SK-N-SH (cell line): ENCODE measurements at regions not wholly inside any gene's neighbourhood (a gene's known extent, or its start where the extent isn't known, plus 50 kb on each side); places are given as distances from the start of the nearest gene placed in this dataset.

Source experiments
- CTCF ChIA-PET: fragments of 300-600, 350-600 bp; formaldehyde crosslinking; extraction: SDS; loops from one replicate; lab custom pipeline; 2021; lab: Yijun Ruan, JAX
- POLR2A ChIA-PET: fragments of 350-600 bp; sonication (Branson Sonifier 250); formaldehyde crosslinking; extraction: SDS; loops from one replicate; lab custom pipeline; 2020; ENCODE audit warnings: antibody characterized with exemption, inconsistent platforms; lab: Yijun Ruan, JAX
- DNase-seq: peaks from one replicate; pipeline ENCODE4 v3.0.0; 2012
- H2AFZ ChIP-seq: fragments of 200-600 bp; sonication (generic); 2 replicates; pipeline ENCODE4 v1.8.1; 2016; ENCODE audit warnings: antibody characterized with exemption, mild to moderate bottlenecking, low read depth
- H3F3A ChIP-seq: fragments of 200-600 bp; sonication (generic); replicated peaks from 2 replicates; pipeline ENCODE3; 2016; ENCODE audit warnings: antibody characterized with exemption, mild to moderate bottlenecking; ENCODE audit not compliant: insufficient read depth
- H3K27ac ChIP-seq, 2 experiments: fragments of 200-500 bp in 1 of 2; fragments of 200-600 bp in 1 of 2; sonication (Bioruptor generic) in 1 of 2; sonication (generic), shearing (Covaris generic) in 1 of 2; 2 replicates each; pipeline versions ENCODE4 v1.5.1 to v1.6.1; 2014 to 2016; ENCODE audit warnings: low read depth in 2 of 2, inconsistent platforms in 1 of 2, low read length in 1 of 2, mild to moderate bottlenecking in 1 of 2, mixed read lengths in 1 of 2
- H3K27me3 ChIP-seq: fragments of 200-600 bp; sonication (generic), shearing (Covaris generic); 2 replicates; pipeline ENCODE4 v1.6.1; 2016; ENCODE audit warnings: mixed run types; ENCODE audit not compliant: insufficient read depth
- H3K36me3 ChIP-seq, 2 experiments: fragments of 200-500 bp in 1 of 2; fragments of 200-600 bp in 1 of 2; sonication (Bioruptor generic) in 1 of 2; sonication (generic) in 1 of 2; replicated peaks in 1 of 2; 2 replicates each; pipeline versions ENCODE3 to v1.5.1; 2014 to 2016; ENCODE audit warnings: low read length in 1 of 2, mild to moderate bottlenecking in 1 of 2; ENCODE audit not compliant: insufficient read depth in 2 of 2, control insufficient read depth in 1 of 2
- H3K4me1 ChIP-seq, 2 experiments: fragments of 200-500 bp in 1 of 2; fragments of 200-600 bp in 1 of 2; sonication (Bioruptor generic) in 1 of 2; sonication (generic), shearing (Covaris generic) in 1 of 2; 2 replicates each; pipeline versions ENCODE4 v1.5.1 to v1.6.1; 2014 to 2016; ENCODE audit warnings: low read depth in 1 of 2, low read length in 1 of 2, mixed run types in 1 of 2; ENCODE audit not compliant: insufficient read depth in 2 of 2, control insufficient read depth in 1 of 2
- H3K4me2 ChIP-seq: fragments of 200-600 bp; sonication (generic), shearing (Covaris generic); 2 replicates; pipeline ENCODE4 v1.6.1; 2017; ENCODE audit warnings: mixed run types
- H3K4me3 ChIP-seq, 2 experiments: fragments of 200-500 bp in 1 of 2; fragments of 200-600 bp in 1 of 2; sonication (Bioruptor generic) in 1 of 2; sonication (generic), shearing (Covaris generic) in 1 of 2; 2 replicates each; pipeline versions ENCODE4 v1.5.1 to v1.8.1; 2014 to 2016; ENCODE audit warnings: low read depth in 2 of 2, inconsistent platforms in 1 of 2, low read length in 1 of 2, mild to moderate bottlenecking in 1 of 2, mixed read lengths in 1 of 2, moderate library complexity in 1 of 2
- H3K79me2 ChIP-seq: fragments of 200-600 bp; sonication (generic); 2 replicates; pipeline ENCODE4 v1.8.1; 2017; ENCODE audit warnings: mild to moderate bottlenecking; ENCODE audit not compliant: insufficient read depth
- H3K9ac ChIP-seq: fragments of 200-600 bp; sonication (generic); 2 replicates; pipeline ENCODE4 v1.6.1; 2017; ENCODE audit warnings: mixed run types
- H3K9me2 ChIP-seq: fragments of 200-600 bp; sonication (generic); 2 replicates; pipeline ENCODE4 v1.6.1; 2017; ENCODE audit warnings: mixed run types
- H3K9me3 ChIP-seq: fragments of 200-600 bp; sonication (generic); 2 replicates; pipeline ENCODE4 v1.6.1; 2017; ENCODE audit warnings: mixed run types, mild to moderate bottlenecking, moderate library complexity
- H4K20me1 ChIP-seq: fragments of 200-600 bp; sonication (generic); 2 replicates; pipeline ENCODE4 v1.6.1; 2017; ENCODE audit warnings: mild to moderate bottlenecking, mixed run types; ENCODE audit not compliant: insufficient read depth
- CHD2 ChIP-seq: fragments of 150-350 bp; IDR thresholded peaks from 2 replicates; pipeline ENCODE4 v1.6.1; 2018; ENCODE audit warnings: low read length; ENCODE audit not compliant: partially characterized antibody
- CTCF ChIP-seq: fragments of 200-600 bp; sonication (generic); IDR thresholded peaks from 2 replicates; pipeline ENCODE4 v1.6.1; 2017; ENCODE audit warnings: antibody characterized with exemption, mild to moderate bottlenecking, moderate library complexity
- EZH2phosphoT487 ChIP-seq: fragments of 200-600 bp; sonication (generic); IDR thresholded peaks from 2 replicates; pipeline ENCODE4 v1.6.1; 2017; ENCODE audit warnings: low read depth, mixed run types, mild to moderate bottlenecking, antibody characterized with exemption, moderate library complexity, borderline replicate concordance
- FOXJ3 ChIP-seq: sonication (generic); formaldehyde crosslinking; IDR thresholded peaks from 2 replicates; pipeline ENCODE4 v1.5.1; 2020; ENCODE audit warnings: mild to moderate bottlenecking, missing genetic modification reagents
- GABPA ChIP-seq: IDR thresholded peaks from 2 replicates; pipeline ENCODE4 v1.4.0; 2012; ENCODE audit warnings: low read depth, mild to moderate bottlenecking
- JUND ChIP-seq: IDR thresholded peaks from 2 replicates; pipeline ENCODE4 v1.4.0; 2012
- MAX ChIP-seq: IDR thresholded peaks from 2 replicates; pipeline ENCODE4 v1.4.0; 2012; ENCODE audit warnings: low read depth
- MEF2A ChIP-seq: IDR thresholded peaks from 2 replicates; pipeline ENCODE4 v1.4.0; 2012; ENCODE audit warnings: low read depth, borderline replicate concordance
- NFIC ChIP-seq: IDR thresholded peaks from 2 replicates; pipeline ENCODE4 v1.4.0; 2012; ENCODE audit warnings: borderline replicate concordance
- NRF1 ChIP-seq: IDR thresholded peaks from 2 replicates; pipeline ENCODE4 v1.6.1; 2012; ENCODE audit warnings: low read depth, mild to moderate bottlenecking, low read length
- RAD21 ChIP-seq: IDR thresholded peaks from 2 replicates; pipeline ENCODE4 v1.6.1; 2012; ENCODE audit warnings: mild to moderate bottlenecking, low read length
- RCOR1 ChIP-seq: fragments of 150-350 bp; IDR thresholded peaks from 2 replicates; pipeline ENCODE4 v1.6.1; 2017; ENCODE audit warnings: antibody characterized with exemption, low read length
- RFX5 ChIP-seq: IDR thresholded peaks from 2 replicates; pipeline ENCODE4 v1.6.1; 2012; ENCODE audit warnings: mild to moderate bottlenecking, improper control_type of control experiment, low read length
- SIN3A ChIP-seq: IDR thresholded peaks from 2 replicates; pipeline ENCODE4 v1.6.1; 2012; ENCODE audit warnings: low read depth, mild to moderate bottlenecking, low read length, moderate library complexity, borderline replicate concordance
- SMC3 ChIP-seq: IDR thresholded peaks from 2 replicates; pipeline ENCODE4 v1.6.1; 2012; ENCODE audit warnings: low read depth, low read length, improper control_type of control experiment
- TEAD4 ChIP-seq: IDR thresholded peaks from 2 replicates; pipeline ENCODE4 v1.4.0; 2012; ENCODE audit warnings: mild to moderate bottlenecking, borderline replicate concordance; ENCODE audit not compliant: insufficient read depth
- USF1 ChIP-seq: IDR thresholded peaks from 2 replicates; pipeline ENCODE4 v1.4.0; 2012; ENCODE audit warnings: low read depth, borderline replicate concordance
- USF2 ChIP-seq: fragments of 150-350 bp; IDR thresholded peaks from 2 replicates; pipeline ENCODE4 v1.6.1; 2017; ENCODE audit warnings: antibody characterized with exemption, low read length, low read depth, borderline replicate concordance
- WGBS: methylation state at CpG from one replicate; pipeline ENCODE4 v1.1.6; 2017; ENCODE audit warnings: low lambda C conversion rate; 5-methylcytosine and 5-hydroxymethylcytosine counted together
- TF ChIP-seq, protein P1 (sequence below): IDR thresholded peaks from 2 replicates; pipeline ENCODE4 v1.4.0; 2012; ENCODE audit warnings: low read depth, borderline replicate concordance
- TF ChIP-seq, protein P2 (sequence below): IDR thresholded peaks from 2 replicates; pipeline ENCODE4; 2012

DNA sequence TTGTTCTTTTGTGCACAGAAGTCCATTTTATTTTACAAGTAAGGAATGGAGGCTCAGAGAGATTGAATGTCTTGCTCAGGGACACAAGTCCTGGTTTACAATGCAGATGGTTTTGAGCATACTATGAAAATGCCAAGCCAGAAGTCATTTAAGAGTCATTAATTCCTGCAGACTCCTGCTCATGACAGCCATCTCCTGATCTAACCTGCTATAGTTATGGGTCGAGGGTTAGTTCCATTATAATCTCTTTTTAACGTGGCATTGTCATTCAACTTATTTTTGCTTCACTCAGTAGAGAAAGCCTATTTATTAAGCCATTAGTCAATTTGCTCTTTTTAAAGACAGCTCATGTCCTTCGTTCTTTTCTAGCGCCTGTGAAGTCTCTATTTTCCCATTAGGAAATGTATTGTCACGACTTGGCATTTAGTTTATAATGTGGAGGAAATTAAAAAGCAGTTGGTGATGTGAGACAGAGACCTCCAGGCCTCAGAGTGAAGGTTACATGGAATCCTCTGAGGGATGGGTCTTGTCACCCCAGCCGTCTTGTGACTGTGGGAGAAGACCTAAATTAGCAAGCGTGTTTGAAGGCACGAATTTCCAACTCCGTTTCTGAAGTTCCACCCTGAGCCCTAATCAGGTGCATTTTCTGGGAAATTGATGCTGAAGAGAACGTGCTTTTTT lies 84.1 kb downstream of the ACTBL2 start:
- Histone ChIP-seq H3K79me2 (no peaks in the 10 kb centered on the region), H3K4me2 (no peak overlapping the region), H3K4me3 (no peak overlapping the region), H3F3A (no peaks in the 10 kb centered on the region), H3K9me2 (no peaks in the 10 kb centered on the region), H3K9ac (no peak overlapping the region), H3K4me1 (peaks cover 0 to 4% of the 10 kb centered on the region in 2 experiments; a peak in 1 of 4 replicates), H4K20me1 (no peaks in the 10 kb centered on the region), H3K27ac (no peak overlapping the region), H3K36me3 (no peaks in the 10 kb centered on the region), H3K27me3 (no peaks in the 10 kb centered on the region), H3K9me3 (no peaks in the 10 kb centered on the region), H2AFZ (no peak overlapping the region)
- DNase-seq, result no peak
- POLR2A ChIA-PET, result no interaction called here
- 89% methylated on average over 10 of the region's 10 CpGs for WGBS
- CTCF ChIA-PET, result no interaction called here
- TF ChIP-seq EZH2phosphoT487 (no peak), CTCF (no peak), USF1 (no peak), RCOR1 (no peak), SIN3A (no peak), USF2 (no peak), FOXJ3 (CRISPR knock-in tag) (no peak), GABPA (no peak), NFIC (no peak), RAD21 (no peak), CHD2 (no peak)
- TF ChIP-seq, all 33 proteins: peak for 0

DNA sequence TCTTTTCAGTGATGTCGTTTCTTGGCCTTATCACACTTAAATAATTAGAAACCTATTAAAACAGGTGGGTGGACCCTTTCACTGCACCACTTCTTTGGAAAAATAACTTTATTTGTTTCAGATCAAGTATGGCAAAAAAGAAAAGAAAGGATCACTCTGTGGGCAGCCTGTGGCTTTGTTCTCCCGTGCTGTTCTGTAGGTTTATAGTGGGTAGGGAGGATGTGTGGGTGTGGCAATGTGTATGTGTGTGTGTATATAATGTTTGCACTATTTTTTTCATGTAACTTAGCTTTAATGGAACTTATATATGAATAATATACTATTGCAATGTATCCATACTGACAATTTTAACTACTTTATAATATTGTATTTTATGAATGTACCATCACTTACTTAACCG lies 85.9 kb downstream of the ACTBL2 start:
- H3F3A ChIP-seq, result no peaks in the 10 kb centered on the region
- H2AFZ ChIP-seq, result no peak overlapping the region
- H3K4me2 ChIP-seq, result no peak overlapping the region
- no peaks in the 10 kb centered on the region for H3K9me3 ChIP-seq
- no peak overlapping the region for H3K4me3 ChIP-seq
- H3K27ac ChIP-seq, result no peak overlapping the region
- no peak overlapping the region for H3K9ac ChIP-seq
- H3K36me3 ChIP-seq, result no peaks in the 10 kb centered on the region
- no peaks in the 10 kb centered on the region for H4K20me1 ChIP-seq
- no peaks in the 10 kb centered on the region for H3K9me2 ChIP-seq
- WGBS, result 74% methylated on average over 3 of the region's 3 CpGs
- ChIA-PET CTCF (no interaction called here), POLR2A (no interaction called here)
- H3K27me3 ChIP-seq, result no peaks in the 10 kb centered on the region
- H3K79me2 ChIP-seq, result no peaks in the 10 kb centered on the region
- H3K4me1 ChIP-seq, result no peaks in the 10 kb centered on the region
- DNase-seq, result no peak
- TF ChIP-seq JUND, result no peak
- TF ChIP-seq MAX, result no peak
- no peak for TF ChIP-seq NFIC
- TF ChIP-seq, protein P1, sequence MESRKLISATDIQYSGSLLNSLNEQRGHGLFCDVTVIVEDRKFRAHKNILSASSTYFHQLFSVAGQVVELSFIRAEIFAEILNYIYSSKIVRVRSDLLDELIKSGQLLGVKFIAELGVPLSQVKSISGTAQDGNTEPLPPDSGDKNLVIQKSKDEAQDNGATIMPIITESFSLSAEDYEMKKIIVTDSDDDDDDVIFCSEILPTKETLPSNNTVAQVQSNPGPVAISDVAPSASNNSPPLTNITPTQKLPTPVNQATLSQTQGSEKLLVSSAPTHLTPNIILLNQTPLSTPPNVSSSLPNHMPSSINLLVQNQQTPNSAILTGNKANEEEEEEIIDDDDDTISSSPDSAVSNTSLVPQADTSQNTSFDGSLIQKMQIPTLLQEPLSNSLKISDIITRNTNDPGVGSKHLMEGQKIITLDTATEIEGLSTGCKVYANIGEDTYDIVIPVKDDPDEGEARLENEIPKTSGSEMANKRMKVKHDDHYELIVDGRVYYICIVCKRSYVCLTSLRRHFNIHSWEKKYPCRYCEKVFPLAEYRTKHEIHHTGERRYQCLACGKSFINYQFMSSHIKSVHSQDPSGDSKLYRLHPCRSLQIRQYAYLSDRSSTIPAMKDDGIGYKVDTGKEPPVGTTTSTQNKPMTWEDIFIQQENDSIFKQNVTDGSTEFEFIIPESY, result no peak
- no peak for TF ChIP-seq SMC3
- no peak for TF ChIP-seq RFX5
- no peak for TF ChIP-seq TEAD4
- no peak for TF ChIP-seq CTCF
- no peak for TF ChIP-seq NRF1
- TF ChIP-seq, protein P2, sequence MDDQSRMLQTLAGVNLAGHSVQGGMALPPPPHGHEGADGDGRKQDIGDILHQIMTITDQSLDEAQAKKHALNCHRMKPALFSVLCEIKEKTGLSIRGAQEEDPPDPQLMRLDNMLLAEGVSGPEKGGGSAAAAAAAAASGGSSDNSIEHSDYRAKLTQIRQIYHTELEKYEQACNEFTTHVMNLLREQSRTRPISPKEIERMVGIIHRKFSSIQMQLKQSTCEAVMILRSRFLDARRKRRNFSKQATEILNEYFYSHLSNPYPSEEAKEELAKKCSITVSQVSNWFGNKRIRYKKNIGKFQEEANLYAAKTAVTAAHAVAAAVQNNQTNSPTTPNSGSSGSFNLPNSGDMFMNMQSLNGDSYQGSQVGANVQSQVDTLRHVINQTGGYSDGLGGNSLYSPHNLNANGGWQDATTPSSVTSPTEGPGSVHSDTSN, result no peak
- TF ChIP-seq MEF2A, result no peak
